ENCODE measurements at regions not wholly inside any gene's neighbourhood (a gene's known extent, or its start where the extent isn't known, plus 50 kb on each side); places are given as distances from the start of the nearest gene placed in this dataset.

- Histone ChIP-seq H3K79me1 (ENCODE audit: low read depth, low read length) (no peaks in the 10 kb centered on the region), H2AFZ (ENCODE audit: low read length) (no peak overlapping the region), H3K27ac (ENCODE audit: low read depth, low read length) (no peak overlapping the region), H2BK120ac (replicated peaks; ENCODE audit: low read depth, low read length) (no peak overlapping the region), H3K4me3 (ENCODE audit: extremely low read depth in 1 of 4, insufficient read depth in 2 of 4, low read depth in 3 of 4, low read length in 4 of 4) (no peak overlapping the region), H2BK5ac (ENCODE audit: low read depth, low read length) (no peak overlapping the region), H2BK15ac (ENCODE audit: low read length) (no peak overlapping the region), H4K20me1 (replicated peaks in 1 of 2; ENCODE audit: control insufficient read depth in 1 of 2, insufficient read depth in 2 of 2, low read length in 2 of 2) (no peaks in the 10 kb centered on the region), H2AK5ac (ENCODE audit: low read depth, low read length) (no peak overlapping the region), H4K5ac (ENCODE audit: insufficient read length, low read depth, low read length) (no peak overlapping the region), H2BK20ac (ENCODE audit: low read length) (no peak overlapping the region), H4K91ac (replicated peaks; ENCODE audit: insufficient read length, low read length) (no peak overlapping the region), H3K4me1 (replicated peaks in 1 of 4; ENCODE audit: control insufficient read depth in 3 of 4, insufficient read depth in 4 of 4, low read length in 3 of 4) (peaks cover 0 to 3% (median 0%) of the 10 kb centered on the region in 4 experiments; a peak in 1 of 7 replicates), H3K14ac (ENCODE audit: insufficient read length) (no peak overlapping the region), H3K23ac (ENCODE audit: insufficient read length) (no peak overlapping the region), H3K4me2 (ENCODE audit: insufficient read depth in 1 of 2, low read depth in 2 of 2, low read length in 2 of 2) (no peak overlapping the region), H3K56ac (replicated peaks; ENCODE audit: insufficient read length, low read depth, low read length) (no peak overlapping the region), H3K9ac (replicated peaks in 1 of 4; ENCODE audit: extremely low read depth in 1 of 4, low read depth in 3 of 4, low read length in 3 of 4) (no peak overlapping the region), H2BK12ac (ENCODE audit: low read depth, low read length) (no peak overlapping the region), H3K18ac (ENCODE audit: extremely low read depth, low read length) (no peak overlapping the region), H4K8ac (ENCODE audit: extremely low read depth, insufficient read depth, low read length) (no peak overlapping the region), H3K9me3 (ENCODE audit: insufficient read depth in 2 of 2, low read depth in 1 of 2, low read length in 1 of 2) (no peaks in the 10 kb centered on the region), H3K36me3 (ENCODE audit: control insufficient read depth in 2 of 4, insufficient read depth in 4 of 4, low read length in 3 of 4) (no peaks in the 10 kb centered on the region), H3K4ac (replicated peaks; ENCODE audit: insufficient read length, low read depth, low read length) (no peak overlapping the region), H3K27me3 (replicated peaks in 1 of 4; ENCODE audit: control insufficient read depth in 3 of 4, extremely low read depth in 1 of 4, insufficient read depth in 3 of 4, low read length in 3 of 4) (no peaks in the 10 kb centered on the region), H3K23me2 (ENCODE audit: low read depth, low read length) (no peaks in the 10 kb centered on the region), H3K79me2 (ENCODE audit: control insufficient read depth in 1 of 2, insufficient read depth in 2 of 2, low read length in 2 of 2) (no peaks in the 10 kb centered on the region)
- FAIRE-seq (no peak), DNase-seq (ENCODE audit: low read depth in 1 of 2, low spot score in 2 of 2) (no peak)
- ChIA-PET POLR2A (ENCODE audit: partially characterized antibody) (no interaction called here), CTCF (ENCODE audit: partially characterized antibody) (interaction anchor here (1.2 kb wide), 1 partner anchor 57 kb away, joined by 4 read pairs; no protein-coding TSS in a partner anchor)
- WGBS, 2 experiments (ENCODE audit: extremely low coverage in 1 of 2, insufficient coverage in 1 of 2, insufficient read length in 1 of 2, insufficient replicate concordance in 2 of 2, low coverage in 1 of 2, low lambda C conversion rate in 2 of 2, missing lambda C conversion rate in 1 of 2), result 87% methylated on average over 4 of the region's 4 CpGs; no CpG with 5 or more reads in 1 of the 2 experiments
- TF ChIP-seq KDM4A (IDR thresholded peaks at IDR 0.05; ENCODE audit: low read depth, low read length, severe bottlenecking) (no peak), ATF3 (IDR thresholded peaks at IDR 0.05; ENCODE audit: insufficient read depth, low read depth, low read length) (no peak), TAF1 (IDR thresholded peaks at IDR 0.05; ENCODE audit: low read depth, low read length) (no peak), SAP30 (IDR thresholded peaks at IDR 0.05; ENCODE audit: insufficient read depth, insufficient replicate concordance, low read length) (no peak), CHD2 (IDR thresholded peaks at IDR 0.05; ENCODE audit: low read length) (no peak), SIRT6 (IDR thresholded peaks at IDR 0.05; ENCODE audit: low read length) (no peak), BRCA1 (IDR thresholded peaks at IDR 0.05; ENCODE audit: low read depth, low read length) (no peak), E2F6 (IDR thresholded peaks at IDR 0.05) (no peak), NRF1 (IDR thresholded peaks at IDR 0.05; ENCODE audit: low read depth, low read length) (no peak), SUZ12 (IDR thresholded peaks at IDR 0.05; ENCODE audit: low read length) (no peak), MAX (IDR thresholded peaks at IDR 0.05) (no peak), RFX5 (IDR thresholded peaks at IDR 0.05; ENCODE audit: borderline replicate concordance, low read depth, low read length) (no peak), SP1 (IDR thresholded peaks at IDR 0.05; ENCODE audit: low read depth, low read length) (no peak), BCL11A (IDR thresholded peaks at IDR 0.05; ENCODE audit: low read depth in 2 of 2, low read length in 2 of 2) (no peak), TCF12 (IDR thresholded peaks at IDR 0.05; ENCODE audit: low read depth, low read length) (no peak)
Observed at GRCh38 chr10:20708305-20708704, 188.8 kb downstream of the NEBL start.

All from H1 (cell line).